ENCODE measurements at regions not wholly inside any gene's neighbourhood (a gene's known extent, or its start where the extent isn't known, plus 50 kb on each side); places are given as distances from the start of the nearest gene placed in this dataset.
"Not testable (repeated sequence)": the region's sequence is repeated elsewhere in the genome, so short reads cannot be mapped to it uniquely, and the experiment has no call there.

DNA sequence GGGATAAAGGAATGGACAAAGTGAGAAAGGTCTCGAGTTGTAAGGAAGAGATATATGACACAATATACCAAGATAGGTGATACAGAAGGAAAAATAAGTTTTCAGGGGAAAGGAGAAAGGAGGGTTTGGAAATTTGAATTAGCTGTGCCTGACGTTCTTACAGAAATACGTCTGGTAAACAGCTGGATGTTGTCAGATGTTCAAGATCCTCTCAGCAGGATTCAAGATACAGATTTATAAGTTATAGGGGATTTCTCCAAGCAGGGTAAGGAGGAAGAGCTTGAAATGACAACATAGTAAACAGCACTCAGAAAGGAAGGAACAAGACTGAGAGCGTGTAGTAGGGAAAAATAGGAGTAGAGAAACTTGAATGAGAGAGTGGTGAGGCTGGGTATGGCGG is 1184.1 kb downstream of the TYW1 start:
- H3K27ac ChIP-seq: no peak overlapping the region
- no peak for DNase-seq (ENCODE audit: low read depth, low spot score)

DNA sequence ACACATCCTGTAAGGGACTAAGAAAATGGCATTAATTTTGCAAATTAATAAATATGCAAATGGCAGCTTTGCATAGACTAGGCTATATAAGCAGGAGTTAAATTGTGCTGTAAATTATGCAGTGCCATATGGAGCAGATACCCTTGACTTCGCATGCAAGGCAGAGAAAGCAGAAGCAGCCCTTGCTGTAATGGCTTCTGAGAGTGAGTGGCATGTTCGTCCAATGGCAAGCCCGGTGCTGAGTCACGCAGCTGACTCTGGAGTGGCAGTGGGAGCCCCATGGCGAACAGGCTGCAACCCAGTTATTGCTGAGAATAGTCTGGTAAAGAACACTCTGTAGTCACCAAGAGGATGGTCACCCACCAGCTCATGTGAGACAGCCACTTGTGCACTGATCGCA is 1186.5 kb downstream of the TYW1 start:
- H3K27ac ChIP-seq: no peak overlapping the region
- DNase-seq (ENCODE audit: low read depth, low spot score): no peak

GRCh38 chr7:68185631-68186456 is 1189.2 kb downstream of the TYW1 start:
- no peak for DNase-seq (ENCODE audit: low read depth, low spot score)
- H3K27ac ChIP-seq: no peak overlapping the region

DNA sequence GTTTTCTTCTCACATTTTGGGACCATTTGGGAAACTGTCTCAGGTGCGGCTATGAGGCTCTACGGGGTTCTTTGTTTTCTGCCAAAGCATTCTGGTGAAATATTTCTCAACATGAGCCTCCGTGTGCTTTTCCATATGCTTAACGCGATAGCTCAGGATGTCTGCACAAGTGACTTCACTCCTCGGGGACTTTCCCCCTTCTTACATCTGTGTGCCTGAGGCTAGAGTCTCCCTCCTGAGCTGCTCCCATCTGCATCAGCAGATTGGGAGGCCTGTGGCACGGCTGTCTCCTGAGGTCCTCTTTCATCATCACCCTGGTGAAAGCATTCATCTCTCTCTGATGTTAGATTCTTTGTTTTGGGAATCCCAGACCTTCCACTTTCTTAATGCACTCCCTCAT is 1190.9 kb downstream of the TYW1 start:
- H3K27ac ChIP-seq: no peak overlapping the region
- no peak for DNase-seq (ENCODE audit: low read depth, low spot score)

GRCh38 chr7:68192941-68193340 is 1196.3 kb downstream of the TYW1 start:
- DNase-seq (ENCODE audit: low read depth, low spot score): no peak
- no peak overlapping the region for H3K27ac ChIP-seq

DNA sequence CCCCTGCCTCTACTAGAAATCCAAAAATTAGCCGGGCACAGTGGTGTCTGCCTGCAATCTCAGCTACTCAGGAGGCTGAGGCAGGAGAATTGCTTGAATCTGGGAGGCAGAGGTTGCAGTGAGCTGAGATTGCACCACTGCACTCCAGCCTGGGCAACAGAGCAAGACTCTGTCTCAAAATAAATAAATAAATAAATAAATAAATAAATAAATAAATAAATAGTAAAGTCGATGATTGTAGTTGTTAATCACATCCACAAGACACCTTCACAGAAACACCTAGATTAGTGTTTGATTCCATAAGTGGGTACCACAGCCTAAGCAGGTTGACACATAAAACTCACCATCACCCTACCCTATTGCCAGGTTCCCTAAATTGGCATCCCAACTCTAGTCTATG is 1199.0 kb downstream of the TYW1 start:
- not testable (repeated sequence) for DNase-seq (ENCODE audit: low read depth, low spot score); H3K27ac ChIP-seq

- no peak overlapping the region for H3K27ac ChIP-seq
- DNase-seq (ENCODE audit: low read depth, low spot score): no peak
These were observed 1203.5 kb downstream of the TYW1 start for GRCh38 chr7:68200051-68200670.

- no peak overlapping the region for H3K27ac ChIP-seq
- no peak for DNase-seq (ENCODE audit: low read depth, low spot score)
These were observed 1206.6 kb downstream of the TYW1 start for GRCh38 chr7:68203251-68203650.

- DNase-seq (ENCODE audit: low read depth, low spot score): no peak
- H3K27ac ChIP-seq: no peak overlapping the region
These were observed 1209.2 kb downstream of the TYW1 start for GRCh38 chr7:68205826-68206225.

GRCh38 chr7:68206946-68207485 is 1210.4 kb downstream of the TYW1 start:
- no peak for DNase-seq (ENCODE audit: low read depth, low spot score)
- no peak overlapping the region for H3K27ac ChIP-seq

GRCh38 chr7:68207676-68208075 is 1211.0 kb downstream of the TYW1 start:
- no peak overlapping the region for H3K27ac ChIP-seq
- DNase-seq (ENCODE audit: low read depth, low spot score): no peak

DNA sequence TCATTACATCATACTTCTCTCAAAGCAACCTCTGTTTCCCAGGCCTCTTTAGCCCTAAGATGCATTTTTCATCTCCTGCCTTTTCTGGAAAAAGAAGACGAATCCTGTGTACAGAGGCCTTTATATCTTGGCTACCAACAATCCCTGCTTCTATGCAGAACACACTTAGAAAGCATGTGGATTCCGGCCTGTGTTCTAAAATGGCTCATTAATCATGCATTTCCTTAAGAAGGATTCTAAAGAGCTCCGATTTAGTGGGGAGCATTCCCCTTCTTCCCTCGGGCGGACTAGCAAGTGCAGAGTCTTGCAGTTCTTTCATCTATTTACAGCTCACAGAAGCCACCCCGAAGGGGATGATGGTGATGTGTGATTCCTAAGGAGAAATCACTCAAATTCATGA is 1212.9 kb downstream of the TYW1 start:
- DNase-seq (ENCODE audit: low read depth, low spot score): no peak

GRCh38 chr7:68213838-68214237 is 1217.2 kb downstream of the TYW1 start:
- H3K27ac ChIP-seq: no peak overlapping the region
- DNase-seq (ENCODE audit: low read depth, low spot score): no peak

More for the DNA sequence above, 1212.9 kb downstream of the TYW1 start:
- H3K27ac ChIP-seq: no peak overlapping the region

- H3K27ac ChIP-seq: no peak overlapping the region
- no peak for DNase-seq (ENCODE audit: low read depth, low spot score)
These were observed 1219.4 kb downstream of the TYW1 start for GRCh38 chr7:68216051-68216450.

GRCh38 chr7:68217426-68217825 is 1220.8 kb downstream of the TYW1 start:
- no peak for DNase-seq (ENCODE audit: low read depth, low spot score)
- no peak overlapping the region for H3K27ac ChIP-seq

DNA sequence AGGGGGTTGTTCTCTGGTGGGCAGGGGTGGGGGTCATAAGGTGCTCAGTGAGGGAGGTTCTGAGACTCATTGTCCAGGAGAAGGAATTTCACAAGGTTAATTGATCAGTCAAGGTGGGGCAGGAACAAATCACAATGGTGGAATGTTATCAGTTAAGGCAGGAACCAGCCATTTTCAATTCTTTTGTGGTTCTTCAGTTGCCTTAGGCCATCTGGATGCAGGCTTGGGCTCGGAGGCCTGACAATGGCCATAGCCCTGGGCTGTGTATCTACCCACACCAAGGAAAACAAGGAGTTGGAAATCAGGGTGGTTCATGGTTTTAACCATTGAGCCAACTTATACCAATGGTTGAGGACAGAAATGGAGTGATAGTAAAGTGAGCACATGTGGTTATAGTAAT is 1221.8 kb downstream of the TYW1 start:
- H3K27ac ChIP-seq: no peak overlapping the region
- DNase-seq (ENCODE audit: low read depth, low spot score): no peak

DNA sequence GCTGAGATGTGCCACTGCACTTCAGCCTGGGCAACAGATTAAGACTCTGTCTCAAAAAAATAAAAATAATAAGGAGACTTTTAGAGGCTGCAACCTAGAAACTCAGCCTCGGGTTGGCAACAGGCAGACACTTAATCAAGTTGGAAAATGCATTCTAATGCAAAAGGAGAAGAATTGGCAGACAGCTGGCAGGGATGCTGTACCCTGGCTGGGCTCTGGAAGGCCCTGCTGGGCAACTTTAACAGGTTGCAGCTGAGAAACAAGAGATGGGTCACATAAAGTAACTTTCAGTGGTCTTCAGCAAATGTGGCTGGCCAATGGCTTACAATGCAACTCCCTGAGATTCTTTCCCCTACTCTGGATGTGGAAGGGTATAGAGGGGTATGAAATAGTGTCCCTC is 1225.7 kb downstream of the TYW1 start:
- H3K27ac ChIP-seq: no peak overlapping the region
- DNase-seq (ENCODE audit: low read depth, low spot score): no peak

DNA sequence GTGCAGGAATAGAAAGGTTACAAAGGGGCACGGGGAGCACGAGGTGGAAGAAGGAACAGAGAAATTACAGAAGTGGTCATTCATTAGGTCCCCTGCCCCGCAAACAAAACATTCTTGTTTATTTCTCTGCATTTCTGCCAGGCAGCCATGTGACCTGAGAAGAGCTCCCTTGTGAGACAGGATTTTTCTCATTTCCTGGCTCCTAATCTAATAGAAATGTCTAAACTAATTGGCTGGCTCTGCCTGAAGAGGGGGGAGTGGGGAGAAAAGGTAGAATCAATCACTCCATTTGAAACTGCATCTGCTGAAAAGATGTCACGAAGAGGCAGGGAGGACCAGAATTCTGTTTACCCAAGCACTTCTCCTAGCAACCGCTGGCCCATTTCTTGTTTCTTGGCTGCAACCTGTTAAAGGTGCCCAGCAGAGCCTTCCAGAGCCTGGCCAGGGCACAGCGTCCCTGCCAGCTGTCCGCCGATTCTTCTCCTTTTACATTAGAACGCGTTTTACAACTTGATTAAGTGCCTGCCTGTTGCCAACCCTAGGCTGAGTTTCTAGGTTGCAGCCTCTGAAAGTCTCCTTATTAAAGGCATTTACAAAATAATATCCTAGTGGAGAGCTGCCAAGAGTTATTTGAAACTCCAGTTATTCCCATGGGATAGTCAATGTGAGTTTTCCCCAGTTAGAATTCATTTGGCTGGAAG is 1227.6 kb downstream of the TYW1 start:
- no peak for DNase-seq (ENCODE audit: low read depth, low spot score)

GRCh38 chr7:68231011-68231410 is 1234.4 kb downstream of the TYW1 start:
- not testable (repeated sequence) for H3K27ac ChIP-seq; DNase-seq (ENCODE audit: low read depth, low spot score)

More for the DNA sequence above, 1227.6 kb downstream of the TYW1 start:
- no peak overlapping the region for H3K27ac ChIP-seq

- no peak for DNase-seq (ENCODE audit: low read depth, low spot score)
- H3K27ac ChIP-seq: no peak overlapping the region
These were observed 1239.3 kb downstream of the TYW1 start for GRCh38 chr7:68235937-68236336.

- no peak overlapping the region for H3K27ac ChIP-seq
- no peak for DNase-seq (ENCODE audit: low read depth, low spot score)
These were observed 1241.7 kb downstream of the TYW1 start for GRCh38 chr7:68238204-68238805.

Measured in epithelial cell of prostate (primary cell).